Stimulated activated CD8-positive, alpha-beta memory T cell treated with anti-CD3 and anti-CD28 coated beads, Interleukin-15, amount 100 ng/mL, for 48 hours (primary cell): ENCODE measurements at regions not wholly inside any gene's neighbourhood (a gene's known extent, or its start where the extent isn't known, plus 50 kb on each side); places are given as distances from the start of the nearest gene placed in this dataset.

ENCODE experiments used
- DNase-seq, 2 donors: peaks; one replicate each; pipeline ENCODE4 v3.0.0-alpha.2; 2020; ENCODE audit warnings: low read depth in 2 of 2

DNA sequence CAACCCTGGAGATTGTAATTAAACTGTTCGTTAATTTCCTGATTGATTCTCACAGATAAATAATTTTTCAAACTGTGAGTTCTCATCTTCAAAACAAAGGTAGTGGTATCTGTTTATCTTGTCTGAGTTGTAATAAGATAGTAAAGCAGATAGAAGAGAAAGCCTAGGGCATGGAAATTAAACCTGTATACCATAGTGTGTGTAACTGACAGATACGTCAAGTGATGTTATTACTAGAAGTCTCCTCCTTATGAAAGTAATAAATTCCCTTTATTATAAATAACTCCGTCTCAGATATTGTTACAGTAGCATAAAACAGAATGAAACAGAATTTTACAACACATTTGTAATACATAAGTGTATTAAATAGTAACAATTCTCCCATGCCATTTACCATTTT, 1065.1 kb downstream of the SLITRK1 start:
- no peak for DNase-seq

DNA sequence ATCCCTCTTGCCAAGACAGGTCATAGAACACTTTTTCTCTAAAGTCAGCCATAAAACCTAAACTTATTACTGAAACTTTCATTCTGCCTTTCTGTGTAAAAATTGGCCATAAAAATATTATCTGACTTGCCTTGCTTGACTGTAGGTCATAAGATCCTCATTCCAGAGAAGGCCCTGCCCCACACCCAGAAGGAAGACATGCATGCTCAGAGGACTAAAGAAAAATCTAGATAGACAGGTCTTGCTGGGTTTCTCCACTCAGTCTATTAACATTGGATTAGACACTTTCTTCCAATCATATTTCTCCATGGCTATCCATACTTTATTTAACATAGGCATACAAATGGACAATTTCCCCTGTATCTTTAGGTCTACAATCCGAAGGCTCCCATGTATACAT, 1066.5 kb downstream of the SLITRK1 start:
- no peak for DNase-seq

DNA sequence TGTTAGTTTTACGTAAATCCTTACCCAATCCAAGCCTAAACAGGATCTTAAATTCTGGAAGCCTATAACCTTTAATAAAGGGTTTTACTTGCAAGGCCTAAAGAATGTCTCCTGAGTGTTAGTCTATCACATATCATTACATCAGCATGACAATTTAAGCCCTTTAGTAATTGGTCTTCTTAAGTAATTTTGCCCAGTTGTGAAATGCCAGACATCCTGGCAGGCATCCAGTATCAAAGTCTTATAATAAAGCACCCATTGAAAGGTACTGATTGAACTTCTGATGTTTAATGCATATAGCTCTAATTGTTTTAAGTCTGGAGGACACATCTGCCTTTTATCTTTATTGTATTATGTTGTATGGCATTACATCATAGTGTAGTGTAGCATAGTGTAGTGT, 1078.9 kb downstream of the SLITRK1 start:
- no peak for DNase-seq

DNA sequence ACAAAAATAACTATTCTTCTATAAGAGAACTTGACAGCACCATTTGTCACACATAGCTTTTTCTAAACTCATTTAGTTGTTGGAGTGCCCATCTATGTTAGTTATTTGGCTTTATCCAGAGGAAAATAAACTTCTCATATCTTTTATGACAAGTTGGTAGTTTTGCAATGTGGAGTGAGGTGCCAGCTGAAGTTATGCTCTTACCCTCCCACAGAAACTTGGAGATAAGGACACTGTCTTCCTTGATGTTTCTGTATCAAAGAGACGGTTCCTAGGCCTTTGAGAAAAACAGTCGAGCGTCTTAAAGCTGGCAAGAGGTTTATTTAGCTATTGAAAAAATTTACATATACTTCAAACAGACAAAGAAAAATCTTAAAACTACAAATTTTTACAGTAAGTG, 1079.7 kb downstream of the SLITRK1 start:
- no peak for DNase-seq

DNA sequence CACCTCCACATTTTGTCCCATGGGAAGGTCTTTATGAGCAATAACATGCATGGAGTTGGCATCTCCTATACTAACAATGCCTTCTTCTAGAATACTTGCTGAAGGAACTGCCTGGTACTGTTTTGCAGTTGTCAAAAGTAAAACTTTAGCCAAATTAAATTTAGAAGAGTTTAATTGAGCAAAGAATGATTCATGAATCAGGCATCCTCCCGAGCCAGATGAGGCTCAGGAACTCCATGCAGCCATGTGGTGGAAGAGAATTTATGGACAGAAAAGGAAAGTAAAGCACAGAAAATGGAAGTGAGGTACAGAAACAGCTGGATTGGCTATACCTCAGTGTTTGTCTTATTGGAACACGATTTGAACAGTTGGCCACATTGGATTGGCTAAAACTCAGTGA, 1081.9 kb downstream of the SLITRK1 start:
- no peak for DNase-seq

DNA sequence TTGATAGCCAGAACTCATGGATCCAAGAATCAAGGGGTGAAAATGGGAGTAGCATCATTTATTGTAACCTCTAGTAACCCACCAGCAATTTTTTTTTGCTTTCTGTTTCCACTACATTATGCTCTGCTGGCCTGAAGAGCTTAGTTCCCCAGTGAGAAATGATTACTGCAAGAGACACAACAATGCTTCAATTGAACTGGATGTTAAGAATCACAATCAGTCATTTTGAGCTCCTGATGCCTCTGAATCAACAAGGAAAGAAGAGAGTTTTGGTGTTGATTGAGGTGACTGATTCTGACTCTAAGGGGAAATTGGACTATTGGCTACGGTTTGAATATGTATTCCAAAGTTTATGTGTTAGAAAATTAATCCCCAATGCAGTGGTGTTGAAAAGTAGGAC, 1084.4 kb downstream of the SLITRK1 start:
- DNase-seq: no peak

DNA sequence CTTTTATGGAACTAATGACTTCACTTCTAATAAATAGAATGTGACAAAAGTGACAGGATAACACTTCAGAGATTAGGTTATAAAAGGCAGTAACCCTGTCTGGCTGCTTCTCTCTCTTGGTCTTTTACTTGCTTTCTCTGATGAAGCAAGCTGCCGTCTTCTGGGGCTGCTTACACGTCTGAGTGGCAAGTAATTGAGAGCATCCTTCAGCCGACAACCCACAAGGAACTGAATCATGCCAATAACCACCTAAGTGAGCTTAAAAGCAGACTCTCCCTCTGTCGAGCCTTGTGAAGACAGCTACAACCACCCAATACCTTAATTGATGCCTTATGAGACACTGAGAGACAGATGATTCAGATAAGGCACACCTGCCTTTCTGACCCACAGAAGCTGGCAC, 1091.2 kb downstream of the SLITRK1 start:
- no peak for DNase-seq

DNA sequence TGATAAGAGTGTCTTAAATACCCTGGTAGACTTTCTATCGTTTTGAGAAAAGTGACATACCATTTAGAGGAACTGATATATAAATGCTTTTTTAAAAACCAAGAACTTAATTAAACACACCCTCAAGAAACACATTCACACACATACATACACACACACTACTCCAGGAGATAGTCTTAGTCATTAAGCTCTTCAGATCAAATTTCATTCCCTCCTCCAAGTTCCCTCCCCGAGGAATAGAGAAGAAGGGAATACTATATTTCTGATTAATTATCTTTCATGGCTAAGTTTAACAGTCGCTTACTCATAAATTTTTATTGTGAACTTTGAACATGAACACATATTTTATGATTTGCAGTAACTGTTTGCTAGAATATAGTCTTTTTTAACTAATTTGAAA, 1109.5 kb downstream of the SLITRK1 start:
- DNase-seq: no peak

DNA sequence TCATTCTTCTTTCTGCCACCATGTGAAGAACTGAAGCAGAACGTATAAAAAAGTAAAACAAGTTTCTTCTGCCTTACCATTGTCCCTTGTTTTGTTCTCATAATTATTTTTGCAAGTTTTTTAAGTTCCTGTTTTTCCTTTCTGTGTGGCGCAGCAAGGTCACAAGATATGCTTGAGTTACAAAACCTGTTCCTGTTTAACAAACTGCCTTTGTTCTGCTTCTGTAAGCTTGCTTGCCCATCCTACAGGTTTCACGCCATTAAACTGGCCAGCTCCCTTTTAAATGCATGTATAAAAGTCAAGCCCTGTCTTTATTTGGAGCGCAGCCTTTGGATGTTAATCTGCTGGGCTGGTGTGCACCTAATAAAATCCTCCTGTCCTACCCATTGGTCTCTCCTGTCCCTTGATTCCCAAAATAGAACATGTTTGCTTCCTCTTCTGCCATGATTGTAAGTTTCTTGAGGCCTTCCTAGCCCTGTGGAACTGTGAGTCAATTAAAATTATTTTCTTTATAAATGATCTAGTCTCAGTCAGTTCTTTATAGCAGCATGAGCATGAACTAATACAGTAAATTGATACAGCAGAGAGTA, 1115.4 kb downstream of the SLITRK1 start:
- no peak for DNase-seq

DNA sequence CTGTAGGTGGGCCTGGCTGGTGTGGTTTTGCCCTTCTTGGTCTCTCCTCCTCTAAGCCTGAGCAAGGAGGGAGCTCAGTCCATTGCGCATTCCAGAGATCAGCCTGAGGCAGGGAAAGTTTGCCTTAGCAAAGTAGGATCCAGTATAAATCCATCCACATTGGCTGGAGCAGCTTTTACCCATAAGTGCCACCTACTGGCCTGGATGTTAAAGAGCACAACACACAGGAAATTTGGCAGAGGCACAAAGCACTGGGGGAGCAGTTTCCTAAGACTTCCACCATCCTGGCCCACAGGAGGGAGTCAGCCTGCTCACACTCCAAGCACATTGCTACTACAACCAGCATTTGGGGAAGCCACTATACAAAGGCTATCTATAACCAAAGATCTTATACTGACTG, 1124.2 kb downstream of the SLITRK1 start:
- DNase-seq: no peak

DNA sequence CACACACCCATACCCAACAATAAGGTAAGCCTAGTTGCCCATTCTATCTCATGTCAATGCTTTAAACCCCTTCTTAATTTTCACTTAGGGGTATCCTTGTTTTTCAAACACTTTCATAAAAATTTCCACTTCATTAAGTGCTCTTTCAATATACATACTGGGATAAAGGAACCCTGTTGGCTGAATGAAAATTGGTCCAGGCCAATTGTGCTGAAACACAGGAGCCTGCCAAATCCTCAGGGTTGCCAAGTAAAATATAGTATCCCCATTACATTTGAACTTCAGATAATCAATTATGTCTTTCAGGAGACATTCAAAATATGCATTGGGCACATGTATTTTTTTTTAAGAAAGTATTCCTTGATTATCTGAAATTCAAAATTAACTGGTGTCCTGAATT, 1131.1 kb downstream of the SLITRK1 start:
- DNase-seq: no peak

DNA sequence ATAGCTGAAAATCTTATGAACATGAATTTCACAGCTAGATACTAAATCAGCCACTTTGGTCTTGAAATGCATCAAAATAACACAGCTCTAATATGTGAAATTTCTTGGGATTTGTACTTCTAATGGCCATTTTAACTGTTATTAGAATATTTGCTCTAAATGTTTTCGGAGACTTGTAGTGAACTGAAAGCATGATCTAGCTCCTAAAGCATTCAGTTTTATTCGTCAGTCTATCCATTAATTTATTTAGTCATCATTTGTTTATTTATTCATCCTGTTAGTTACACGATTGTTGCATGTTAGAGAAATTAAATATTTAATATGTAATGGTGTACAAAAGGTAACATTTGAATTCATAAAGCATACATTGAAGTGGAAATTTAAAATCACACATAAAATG, 1132.7 kb downstream of the SLITRK1 start:
- DNase-seq: no peak

DNA sequence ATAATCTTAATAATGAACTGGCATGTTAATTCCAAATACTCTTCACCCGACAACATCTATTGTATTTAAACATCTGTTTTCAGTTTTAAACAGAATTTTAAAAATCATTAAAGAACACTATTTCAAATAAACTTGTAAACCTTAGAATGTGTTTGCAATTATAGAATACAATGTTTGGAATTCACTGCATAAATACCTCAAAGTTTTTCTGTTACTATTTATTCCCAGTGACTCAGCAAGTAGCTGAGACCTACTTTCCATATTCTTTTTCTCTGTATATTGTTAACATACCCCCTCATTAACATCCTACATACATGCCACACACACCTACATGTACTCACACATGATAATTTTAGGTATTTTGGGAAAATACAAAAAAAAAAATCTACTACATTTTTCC, 1134.3 kb downstream of the SLITRK1 start:
- DNase-seq: no peak

DNA sequence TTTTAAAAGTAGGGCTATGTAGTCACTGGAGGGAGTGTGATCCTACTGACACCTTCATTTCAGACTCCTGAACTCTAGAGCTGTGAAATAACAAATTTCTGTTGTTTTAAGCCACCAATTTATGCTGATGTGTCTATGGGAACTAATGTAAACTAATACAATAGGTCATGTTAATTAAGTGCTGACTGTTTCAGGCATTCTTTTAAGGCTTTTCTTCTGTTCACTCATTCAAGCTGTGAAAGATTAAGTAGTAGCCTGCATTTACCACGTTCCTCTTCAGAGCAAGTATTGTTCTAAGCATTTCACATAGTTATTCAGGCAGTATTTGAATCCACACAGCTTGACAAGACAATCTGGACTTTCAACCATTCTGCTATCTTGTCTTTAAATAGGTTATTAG, 1135.0 kb downstream of the SLITRK1 start:
- DNase-seq: no peak

DNA sequence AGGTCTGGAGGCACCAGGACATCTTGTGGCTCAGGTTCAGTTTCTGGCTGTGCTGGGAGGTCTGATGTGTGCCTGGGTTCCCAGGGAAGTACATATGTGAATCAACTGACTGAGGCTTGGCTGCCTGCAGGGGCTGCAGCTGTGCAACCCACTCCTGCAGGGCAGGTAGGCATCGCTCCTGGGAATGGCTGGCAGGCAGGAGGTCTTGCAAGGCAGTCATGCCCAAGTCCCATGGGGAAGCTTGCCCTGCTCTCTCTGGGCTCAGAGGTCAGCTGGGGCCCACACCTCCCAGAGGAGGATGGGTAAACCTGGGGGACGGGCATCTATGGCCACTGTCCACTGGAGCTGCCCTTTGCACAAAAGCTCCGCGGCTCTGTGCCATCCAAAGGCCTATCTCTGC, 1141.8 kb downstream of the SLITRK1 start:
- DNase-seq: no peak

DNA sequence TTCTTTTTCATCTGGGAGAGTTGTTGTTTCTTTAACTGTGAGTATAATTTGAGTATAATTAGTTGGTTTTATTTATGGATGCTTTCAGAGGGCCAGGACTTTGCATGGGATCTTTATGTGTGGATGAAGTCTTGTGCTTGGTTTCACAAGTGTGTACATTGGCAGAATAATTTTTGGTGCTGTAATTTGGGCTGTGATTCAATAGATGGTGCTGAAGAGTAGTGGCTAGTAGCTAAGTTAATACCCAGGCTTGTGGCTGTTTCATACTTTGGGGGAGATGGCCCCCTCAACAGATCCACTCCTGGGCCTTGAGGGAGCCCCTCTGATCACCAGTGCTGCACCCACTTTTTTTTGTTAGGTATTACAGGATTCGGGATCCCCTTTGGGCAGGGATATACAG, 1142.4 kb downstream of the SLITRK1 start:
- DNase-seq: no peak

DNA sequence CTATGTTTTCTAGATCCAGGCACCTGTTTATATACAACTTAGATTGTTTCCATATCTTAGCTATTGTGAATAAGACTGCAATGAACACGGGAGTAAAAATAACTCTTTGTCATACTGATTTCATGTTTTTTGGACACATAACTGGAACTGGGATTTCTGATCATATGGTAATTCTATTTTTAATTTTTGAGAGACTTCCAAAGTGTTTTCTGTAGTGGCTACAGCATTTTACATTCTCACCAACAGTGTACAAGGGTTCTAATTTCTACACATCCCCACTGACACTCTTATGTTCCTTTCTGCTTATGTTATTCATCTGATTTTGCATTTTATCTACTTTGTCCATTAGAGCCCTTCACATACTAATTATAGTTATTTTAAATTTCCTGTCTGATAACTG, 1152.9 kb downstream of the SLITRK1 start:
- DNase-seq: no peak

DNA sequence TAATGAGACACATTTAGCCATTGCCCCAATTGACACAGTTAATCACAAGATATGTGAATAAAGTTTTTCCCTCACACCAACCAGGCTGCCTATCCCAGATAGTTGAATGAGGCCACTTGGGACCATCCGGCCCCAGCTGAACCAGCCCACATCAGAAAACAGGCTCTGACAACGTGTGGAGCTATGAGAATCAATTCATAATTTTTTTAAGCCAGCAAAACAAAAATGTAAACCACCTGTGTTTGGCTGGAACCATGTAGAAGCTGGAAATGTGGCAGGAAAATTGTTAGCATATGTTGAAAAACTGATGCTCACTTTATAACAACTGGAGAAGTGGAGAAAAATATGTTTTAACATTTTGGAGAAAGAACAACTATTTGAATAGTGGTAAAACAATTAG, 1161.3 kb downstream of the SLITRK1 start:
- DNase-seq: no peak

DNA sequence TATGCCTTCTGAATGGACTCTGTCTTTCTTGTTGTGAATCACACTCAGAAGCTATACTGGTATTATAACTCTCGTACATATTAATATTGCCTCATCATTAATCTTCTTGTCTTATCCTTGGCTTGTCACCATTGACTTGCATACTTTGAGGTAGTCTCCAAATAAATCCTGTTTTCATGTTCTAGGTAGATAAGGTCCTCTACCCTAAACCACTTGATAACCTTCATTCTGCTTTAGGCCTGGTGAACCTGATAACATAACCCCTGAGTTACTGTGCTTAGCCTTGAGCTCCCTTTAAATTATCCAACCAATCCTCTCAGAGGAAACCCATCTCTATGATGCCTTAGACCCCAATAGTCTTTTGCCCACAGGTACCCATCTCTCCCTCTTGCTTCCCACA, 1162.3 kb downstream of the SLITRK1 start:
- DNase-seq: no peak

DNA sequence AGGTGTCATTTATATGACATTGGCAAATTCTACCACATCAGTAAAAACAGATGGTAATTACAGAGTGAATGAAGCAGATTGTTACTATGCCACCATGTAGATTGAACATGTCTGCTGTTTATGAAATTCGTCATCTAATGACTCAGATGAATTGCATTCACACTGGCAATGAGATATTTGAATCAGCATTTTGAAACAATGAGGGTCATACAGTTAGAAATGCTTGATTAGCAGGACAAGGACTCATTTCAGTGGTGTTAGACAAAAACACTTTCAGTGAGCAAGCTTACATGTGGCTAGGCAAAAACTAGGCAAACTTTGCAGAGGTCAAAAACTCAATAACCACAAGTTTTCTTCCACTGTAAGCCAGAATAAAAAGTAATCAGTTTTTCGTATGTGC, 1165.0 kb downstream of the SLITRK1 start:
- DNase-seq: no peak

DNA sequence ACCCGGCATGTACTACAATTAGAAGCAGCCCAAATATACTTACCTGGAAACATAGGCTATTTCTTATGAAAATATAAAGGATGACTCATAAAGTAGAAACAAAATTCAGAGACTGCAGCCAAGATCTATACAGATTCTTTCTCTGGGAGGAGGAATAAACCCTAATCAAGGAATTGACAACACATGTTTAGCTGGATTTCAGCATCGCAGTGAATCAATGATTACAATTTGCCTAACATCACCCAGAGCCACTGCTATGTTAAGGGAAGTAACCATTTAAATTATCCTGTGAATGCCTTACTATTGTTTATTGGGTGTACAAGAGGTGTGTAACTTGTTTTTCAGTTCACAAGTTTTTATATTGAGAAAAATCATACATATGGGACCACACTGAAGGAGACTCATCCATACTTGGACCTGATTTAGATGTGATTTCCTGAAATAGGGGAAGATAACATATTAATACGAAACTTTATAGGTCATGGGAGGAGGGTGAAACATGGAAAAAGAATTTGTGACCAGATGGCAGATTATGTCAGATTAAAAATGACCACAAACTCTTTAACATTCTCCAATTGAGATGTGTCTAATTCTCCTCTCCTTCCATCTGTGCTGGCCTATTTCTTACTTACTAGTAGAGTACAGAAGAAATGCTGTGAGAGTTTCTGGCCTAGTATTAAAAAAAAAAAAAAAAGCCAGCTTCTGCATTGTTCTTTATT, 1168.4 kb downstream of the SLITRK1 start:
- DNase-seq: no peak

DNA sequence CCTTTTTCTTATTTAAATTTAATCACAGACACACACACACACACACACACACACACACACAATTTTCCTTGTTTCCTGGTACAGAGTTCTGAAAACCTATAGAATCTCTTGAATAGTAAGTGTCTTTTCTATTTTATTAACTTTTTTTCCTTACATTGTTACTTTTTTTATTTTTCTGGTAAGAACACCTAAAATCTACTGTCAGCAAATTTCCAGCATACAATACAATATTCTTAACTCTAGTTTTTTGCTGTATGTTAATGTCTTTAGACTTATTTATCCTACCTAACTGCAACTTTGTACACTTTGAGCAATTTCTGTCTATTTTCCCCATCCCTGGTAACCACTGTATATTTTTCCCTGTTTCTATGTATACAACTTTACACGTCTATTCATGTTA, 1179.8 kb downstream of the SLITRK1 start:
- DNase-seq: no peak

DNA sequence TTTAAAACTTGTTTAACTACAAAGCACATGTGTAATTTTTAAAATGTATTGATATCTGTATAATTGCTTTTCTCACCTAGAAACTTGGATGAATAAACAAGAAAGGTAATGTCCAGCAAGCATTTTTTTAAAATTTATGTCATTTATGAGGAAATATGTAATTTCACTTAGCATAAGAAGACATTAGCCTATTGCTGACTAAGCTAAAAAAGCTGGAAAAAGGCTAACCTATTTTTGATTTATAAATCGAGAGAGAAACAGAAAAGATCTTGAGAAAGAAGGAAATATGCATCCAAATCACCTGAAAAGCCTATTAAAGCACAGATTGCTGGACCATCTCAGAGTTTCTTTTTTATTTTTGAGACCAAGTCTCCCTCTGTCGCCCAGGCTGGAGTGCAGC, 1181.3 kb downstream of the SLITRK1 start:
- no peak for DNase-seq

DNA sequence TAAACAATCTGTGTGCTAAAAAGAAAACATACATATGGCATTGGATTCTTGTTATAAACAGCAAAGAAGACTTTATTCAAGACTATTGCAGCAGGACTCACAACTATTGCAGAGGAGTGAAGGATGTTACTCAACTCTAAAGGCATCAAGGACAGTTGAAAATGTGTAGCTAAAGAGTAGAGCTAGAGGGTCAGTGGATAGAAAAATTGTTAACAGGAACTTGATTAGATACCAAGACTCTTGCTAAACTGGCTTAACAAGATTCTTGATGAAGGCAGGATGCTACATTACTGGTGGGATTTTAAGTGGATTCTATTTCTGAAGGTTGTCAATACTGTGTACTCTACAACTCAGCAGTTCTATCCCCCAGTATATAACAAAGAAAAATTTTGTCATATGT, 1183.3 kb downstream of the SLITRK1 start:
- no peak for DNase-seq
